ENCODE measurements at regions not wholly inside any gene's neighbourhood (a gene's known extent, or its start where the extent isn't known, plus 50 kb on each side); places are given as distances from the start of the nearest gene placed in this dataset.

DNA sequence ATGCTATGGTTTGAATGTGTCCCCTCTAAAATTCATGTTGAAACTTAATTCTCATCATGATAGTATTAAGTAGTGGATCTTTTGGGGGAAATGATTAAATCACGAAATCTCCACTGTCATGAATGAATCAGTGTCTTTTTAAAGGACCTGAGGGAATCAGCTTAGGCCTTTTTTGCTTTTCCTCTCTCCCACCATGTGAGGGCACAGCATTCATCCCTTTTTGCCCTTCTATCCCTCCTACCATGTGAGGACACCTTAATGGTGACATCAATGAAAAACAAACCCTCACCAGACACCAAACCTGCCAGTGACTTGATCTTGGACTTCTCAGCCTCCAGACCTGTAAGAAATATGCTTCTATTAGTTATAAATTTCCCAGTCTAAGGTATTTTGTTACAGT, 247.1 kb upstream of the UBE2E3 start:
- intact Hi-C loops (cut with micrococcal nuclease; ENCODE audit: unreplicated experiment) = no loop called here
- ChIA-PET CTCF (no interaction called here), POLR2A (no interaction called here)
- DNase-seq (ENCODE audit: low read depth, low spot score) = no peak
- BruUV-seq (replicated peaks) = no TSS peak
- TF ChIP-seq SIN3A (IDR thresholded peaks at IDR 0.05; ENCODE audit: borderline replicate concordance, insufficient read depth, low read depth, low read length) (no peak), POLR2AphosphoS5 (IDR thresholded peaks at IDR 0.05; ENCODE audit: low read depth, low read length) (no peak), TCF7L2 (IDR thresholded peaks at IDR 0.05; ENCODE audit: low read depth, low read length) (no peak)
- TF ChIP-seq, protein P1, sequence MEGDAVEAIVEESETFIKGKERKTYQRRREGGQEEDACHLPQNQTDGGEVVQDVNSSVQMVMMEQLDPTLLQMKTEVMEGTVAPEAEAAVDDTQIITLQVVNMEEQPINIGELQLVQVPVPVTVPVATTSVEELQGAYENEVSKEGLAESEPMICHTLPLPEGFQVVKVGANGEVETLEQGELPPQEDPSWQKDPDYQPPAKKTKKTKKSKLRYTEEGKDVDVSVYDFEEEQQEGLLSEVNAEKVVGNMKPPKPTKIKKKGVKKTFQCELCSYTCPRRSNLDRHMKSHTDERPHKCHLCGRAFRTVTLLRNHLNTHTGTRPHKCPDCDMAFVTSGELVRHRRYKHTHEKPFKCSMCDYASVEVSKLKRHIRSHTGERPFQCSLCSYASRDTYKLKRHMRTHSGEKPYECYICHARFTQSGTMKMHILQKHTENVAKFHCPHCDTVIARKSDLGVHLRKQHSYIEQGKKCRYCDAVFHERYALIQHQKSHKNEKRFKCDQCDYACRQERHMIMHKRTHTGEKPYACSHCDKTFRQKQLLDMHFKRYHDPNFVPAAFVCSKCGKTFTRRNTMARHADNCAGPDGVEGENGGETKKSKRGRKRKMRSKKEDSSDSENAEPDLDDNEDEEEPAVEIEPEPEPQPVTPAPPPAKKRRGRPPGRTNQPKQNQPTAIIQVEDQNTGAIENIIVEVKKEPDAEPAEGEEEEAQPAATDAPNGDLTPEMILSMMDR (IDR thresholded peaks at IDR 0.05) = no peak
- TF ChIP-seq, protein P2, sequence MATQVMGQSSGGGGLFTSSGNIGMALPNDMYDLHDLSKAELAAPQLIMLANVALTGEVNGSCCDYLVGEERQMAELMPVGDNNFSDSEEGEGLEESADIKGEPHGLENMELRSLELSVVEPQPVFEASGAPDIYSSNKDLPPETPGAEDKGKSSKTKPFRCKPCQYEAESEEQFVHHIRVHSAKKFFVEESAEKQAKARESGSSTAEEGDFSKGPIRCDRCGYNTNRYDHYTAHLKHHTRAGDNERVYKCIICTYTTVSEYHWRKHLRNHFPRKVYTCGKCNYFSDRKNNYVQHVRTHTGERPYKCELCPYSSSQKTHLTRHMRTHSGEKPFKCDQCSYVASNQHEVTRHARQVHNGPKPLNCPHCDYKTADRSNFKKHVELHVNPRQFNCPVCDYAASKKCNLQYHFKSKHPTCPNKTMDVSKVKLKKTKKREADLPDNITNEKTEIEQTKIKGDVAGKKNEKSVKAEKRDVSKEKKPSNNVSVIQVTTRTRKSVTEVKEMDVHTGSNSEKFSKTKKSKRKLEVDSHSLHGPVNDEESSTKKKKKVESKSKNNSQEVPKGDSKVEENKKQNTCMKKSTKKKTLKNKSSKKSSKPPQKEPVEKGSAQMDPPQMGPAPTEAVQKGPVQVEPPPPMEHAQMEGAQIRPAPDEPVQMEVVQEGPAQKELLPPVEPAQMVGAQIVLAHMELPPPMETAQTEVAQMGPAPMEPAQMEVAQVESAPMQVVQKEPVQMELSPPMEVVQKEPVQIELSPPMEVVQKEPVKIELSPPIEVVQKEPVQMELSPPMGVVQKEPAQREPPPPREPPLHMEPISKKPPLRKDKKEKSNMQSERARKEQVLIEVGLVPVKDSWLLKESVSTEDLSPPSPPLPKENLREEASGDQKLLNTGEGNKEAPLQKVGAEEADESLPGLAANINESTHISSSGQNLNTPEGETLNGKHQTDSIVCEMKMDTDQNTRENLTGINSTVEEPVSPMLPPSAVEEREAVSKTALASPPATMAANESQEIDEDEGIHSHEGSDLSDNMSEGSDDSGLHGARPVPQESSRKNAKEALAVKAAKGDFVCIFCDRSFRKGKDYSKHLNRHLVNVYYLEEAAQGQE (IDR thresholded peaks at IDR 0.05; ENCODE audit: insufficient read depth in 1 of 2, low read depth in 2 of 2, low read length in 1 of 2) = no peak
- Histone ChIP-seq H3K27me3 (ENCODE audit: control insufficient read depth, insufficient read depth, low read length) (no peaks in the 10 kb centered on the region), H3K9me3 (ENCODE audit: control insufficient read depth, insufficient read depth, low read depth, low read length) (no peaks in the 10 kb centered on the region; the same call in 1 of the 2 replicates), H3K36me3 (ENCODE audit: control insufficient read depth, insufficient read depth, low read length) (no peaks in the 10 kb centered on the region), H3K4me3 (ENCODE audit: low read depth in 2 of 2, low read length in 2 of 2) (no peak overlapping the region), H3K27ac (ENCODE audit: low read length) (no peak overlapping the region), H3K4me1 (ENCODE audit: control insufficient read depth, insufficient read depth, low read length) (no peaks in the 10 kb centered on the region)
- in situ Hi-C loops (cut with HindIII; ENCODE audit: low pct_unique_long_range_greater_than_20kb, low sequenced_read_pairs) = no loop called here
- ATAC-seq = no peak

DNA sequence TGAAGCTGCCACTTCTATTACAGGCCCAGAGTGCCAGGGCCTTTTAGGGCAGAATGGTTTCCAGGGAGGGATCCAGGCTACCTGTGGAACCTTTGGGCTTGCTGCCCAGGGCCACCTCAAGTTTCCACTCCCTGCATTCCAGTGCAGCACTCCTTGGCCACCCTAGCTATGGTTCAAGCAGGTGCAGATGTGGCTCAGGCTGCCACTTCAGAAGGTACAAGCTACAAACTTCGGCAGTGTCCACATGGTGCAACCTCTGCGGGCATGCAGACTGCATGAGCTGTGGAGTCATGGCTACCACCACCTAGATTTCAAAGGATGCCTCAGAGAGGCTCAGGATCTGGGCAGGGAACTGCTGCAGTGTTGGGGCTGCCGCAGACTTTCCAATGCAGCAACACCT, 248.1 kb upstream of the UBE2E3 start:
- intact Hi-C loops (cut with micrococcal nuclease; ENCODE audit: unreplicated experiment) = no loop called here
- no peak overlapping the region for H3K4me3 ChIP-seq (ENCODE audit: low read depth in 2 of 2, low read length in 2 of 2)
- no peaks in the 10 kb centered on the region for H3K27me3 ChIP-seq (ENCODE audit: control insufficient read depth, insufficient read depth, low read length)
- no peaks in the 10 kb centered on the region for H3K4me1 ChIP-seq (ENCODE audit: control insufficient read depth, insufficient read depth, low read length)
- TF ChIP-seq, protein P1 (IDR thresholded peaks at IDR 0.05) = no peak
- TF ChIP-seq, protein P2 (IDR thresholded peaks at IDR 0.05; ENCODE audit: insufficient read depth in 1 of 2, low read depth in 2 of 2, low read length in 1 of 2) = no peak
- TF ChIP-seq SIN3A (IDR thresholded peaks at IDR 0.05; ENCODE audit: borderline replicate concordance, insufficient read depth, low read depth, low read length) (no peak), POLR2AphosphoS5 (IDR thresholded peaks at IDR 0.05; ENCODE audit: low read depth, low read length) (no peak), TCF7L2 (IDR thresholded peaks at IDR 0.05; ENCODE audit: low read depth, low read length) (no peak)
- no peak for ATAC-seq
- no peaks in the 10 kb centered on the region for H3K36me3 ChIP-seq (ENCODE audit: control insufficient read depth, insufficient read depth, low read length)
- CTCF ChIA-PET = no interaction called here
- no peaks in the 10 kb centered on the region; the same call in 1 of the 2 replicates for H3K9me3 ChIP-seq (ENCODE audit: control insufficient read depth, insufficient read depth, low read depth, low read length)
- BruUV-seq (replicated peaks) = no TSS peak
- in situ Hi-C loops (cut with HindIII; ENCODE audit: low pct_unique_long_range_greater_than_20kb, low sequenced_read_pairs) = no loop called here
- POLR2A ChIA-PET = no interaction called here
- H3K27ac ChIP-seq (ENCODE audit: low read length) = no peak overlapping the region
- DNase-seq (ENCODE audit: low read depth, low spot score) = no peak
